SIG-M5 treated with dmso at 0.1 percent for 504 hours (cell line): ENCODE measurements at regions not wholly inside any gene's neighbourhood (a gene's known extent, or its start where the extent isn't known, plus 50 kb on each side); places are given as distances from the start of the nearest gene placed in this dataset.

ENCODE experiments used
- DNase-seq: peaks from one replicate; lab custom pipeline; 2025; ENCODE audit not compliant: unreplicated experiment; lab: John Stamatoyannopoulos, UW

DNA sequence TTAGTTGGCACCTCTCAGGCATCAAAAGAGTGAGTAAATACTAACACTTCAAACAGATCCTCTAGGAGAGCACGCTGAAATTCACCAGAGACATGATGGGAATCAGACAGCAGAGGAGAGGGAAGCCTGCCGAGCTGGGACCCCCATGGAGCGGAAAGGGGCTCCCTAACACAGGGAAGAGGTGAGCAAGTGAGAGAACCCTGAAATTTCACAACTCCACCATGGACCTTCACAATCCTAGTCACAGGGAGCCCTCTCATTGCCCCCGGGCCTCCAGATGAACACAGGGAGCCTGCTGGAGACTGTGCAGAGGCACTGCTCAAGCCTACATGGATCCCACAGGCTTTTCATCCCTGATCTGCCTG, 59.2 kb upstream of the ANTXRL start:
- peak; percentile 11 for DNase-seq

DNA sequence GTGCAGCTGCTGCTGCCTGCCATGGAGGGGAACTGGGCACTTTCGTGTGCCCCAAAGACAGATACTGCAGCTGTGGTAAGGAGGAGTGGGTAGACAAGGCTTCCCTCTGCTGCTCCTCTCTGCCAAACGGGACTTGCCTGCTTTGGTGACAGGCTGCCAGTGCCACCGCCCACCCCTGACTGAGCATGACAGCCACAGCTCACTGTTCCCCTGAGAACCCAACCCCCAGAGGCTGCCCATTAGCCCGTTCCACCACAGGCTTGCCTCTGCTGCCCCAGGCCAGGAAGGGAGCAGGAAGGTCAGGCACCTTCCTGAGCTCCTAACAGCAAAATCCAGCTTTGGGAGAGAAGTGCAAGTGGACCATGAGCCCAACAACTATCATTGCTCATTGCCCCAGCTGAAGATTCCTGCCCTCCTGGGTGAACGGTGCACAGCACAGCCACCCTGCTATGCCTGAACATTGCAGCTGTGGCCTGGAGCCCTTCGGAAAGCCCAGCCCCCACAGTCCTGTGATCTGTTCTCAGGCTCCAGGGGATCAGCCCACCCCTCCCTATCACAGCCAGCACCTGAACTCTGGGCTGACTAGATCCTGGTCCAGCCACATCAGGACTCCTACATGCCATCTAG, 58.7 kb upstream of the ANTXRL start:
- no peak for DNase-seq

DNA sequence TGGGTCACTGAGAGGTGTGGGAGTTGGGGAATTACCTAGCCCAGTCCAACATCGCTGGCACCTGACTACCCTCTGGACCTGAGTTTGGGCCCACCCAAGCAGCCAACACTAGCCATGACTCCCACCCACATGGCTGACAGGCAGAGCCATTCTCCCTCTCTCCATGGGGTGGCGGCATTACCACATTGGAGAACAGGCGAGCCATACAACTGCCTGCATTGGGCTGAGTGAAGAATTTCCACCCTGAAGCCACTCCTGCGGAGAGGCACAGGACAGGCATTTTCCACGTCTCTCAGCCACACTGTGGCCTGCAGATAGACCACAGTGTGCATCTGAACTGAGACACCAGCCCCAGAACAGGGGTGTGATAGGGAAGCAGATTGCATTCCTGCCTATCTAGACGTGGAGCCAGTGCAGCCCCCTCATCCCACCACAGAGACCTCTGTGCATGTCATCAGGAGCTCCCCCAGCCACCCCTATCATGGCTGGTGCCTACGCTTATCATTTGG, 58.2 kb upstream of the ANTXRL start:
- peak; percentile 66 for DNase-seq

DNA sequence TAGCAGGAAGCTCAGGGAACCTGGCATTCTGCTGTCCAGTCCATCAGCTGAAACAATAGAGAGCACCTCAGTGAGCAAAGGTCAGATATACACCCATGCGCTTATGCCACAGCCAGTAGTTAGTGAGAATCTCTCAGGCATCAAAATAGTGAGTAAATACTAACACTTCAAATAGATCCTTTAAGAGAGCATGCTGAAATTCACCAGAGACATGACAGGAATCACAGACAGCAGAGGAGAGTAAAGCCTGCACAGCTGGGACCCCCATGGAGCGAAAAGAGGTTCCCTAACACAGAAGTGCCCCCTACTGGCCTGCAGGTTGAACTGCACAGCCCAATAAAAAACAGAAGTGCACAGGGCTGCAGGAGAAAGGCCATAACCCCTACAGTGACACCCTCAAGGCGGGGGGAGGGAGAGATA, 57.6 kb upstream of the ANTXRL start:
- DNase-seq, result peak; percentile 70

- no peak for DNase-seq
Measured at GRCh38 chr10:46230615-46231014, 56.2 kb upstream of the ANTXRL start.

DNA sequence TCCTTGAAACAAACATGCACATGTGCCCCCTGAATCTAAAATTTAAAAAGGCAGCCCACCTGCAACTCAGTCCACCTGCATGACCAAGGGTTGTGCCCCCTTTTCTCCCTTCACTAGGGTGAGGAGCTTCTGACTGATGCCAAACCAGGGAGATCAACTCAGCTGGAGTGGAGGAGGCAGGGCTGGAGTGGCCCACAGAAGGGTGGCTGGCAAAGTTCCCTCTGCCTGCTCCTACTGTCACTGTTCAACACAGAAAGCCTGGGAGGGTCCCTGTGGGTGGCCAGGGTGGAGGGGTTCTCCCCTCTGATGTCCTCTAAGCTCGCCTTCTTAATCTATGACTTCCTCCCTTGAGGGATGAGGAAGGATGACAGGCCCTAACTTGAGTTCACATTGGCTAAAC, 55.7 kb upstream of the ANTXRL start:
- DNase-seq, result no peak

DNA sequence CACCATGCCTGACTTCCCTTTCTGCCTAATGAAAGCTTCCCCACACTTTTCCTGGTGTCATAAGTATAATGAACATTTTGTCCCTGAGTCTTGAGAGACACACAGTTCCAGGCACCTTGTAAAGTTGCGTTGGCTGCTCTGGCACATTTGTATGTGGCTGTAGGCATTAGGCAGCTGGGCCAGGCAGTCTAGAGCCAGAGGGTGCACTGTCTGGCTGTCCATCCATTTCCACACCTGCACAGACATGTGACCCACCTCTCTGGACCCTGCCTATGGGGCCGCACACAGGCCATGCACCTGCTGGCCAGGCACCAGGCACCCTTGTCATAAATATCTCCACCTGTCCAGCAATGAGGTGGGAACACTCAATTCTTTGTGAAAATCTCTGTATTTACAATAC, 54.7 kb upstream of the ANTXRL start:
- DNase-seq, result no peak

GRCh38 chr10:46232666-46233065, 54.1 kb upstream of the ANTXRL start:
- DNase-seq, result no peak

DNA sequence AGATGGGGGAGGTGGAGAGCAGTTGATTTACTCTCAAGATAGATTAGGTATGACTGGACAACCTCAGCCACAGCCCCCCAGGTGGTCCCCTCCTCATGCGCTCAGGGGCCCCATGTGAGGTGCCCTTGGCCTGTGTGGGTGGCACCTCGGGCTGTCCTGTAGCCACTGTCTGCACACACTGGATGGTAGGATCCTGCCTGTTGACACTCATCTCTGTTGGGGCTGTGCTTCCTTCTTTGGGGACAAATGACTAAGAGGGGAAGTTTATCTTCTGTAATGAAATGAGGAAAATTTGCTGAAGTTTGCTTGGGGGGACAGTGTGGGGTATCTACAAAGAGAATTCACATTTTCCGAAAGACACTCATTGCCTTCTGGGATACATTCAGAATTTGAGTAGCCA, 53.6 kb upstream of the ANTXRL start:
- no peak for DNase-seq

- DNase-seq, result no peak
Measured at GRCh38 chr10:46234026-46234425, 52.8 kb upstream of the ANTXRL start.

GRCh38 chr10:46234431-46235060, 52.3 kb upstream of the ANTXRL start:
- no peak for DNase-seq

GRCh38 chr10:46235705-46236545, 50.9 kb upstream of the ANTXRL start:
- no peak for DNase-seq

DNA sequence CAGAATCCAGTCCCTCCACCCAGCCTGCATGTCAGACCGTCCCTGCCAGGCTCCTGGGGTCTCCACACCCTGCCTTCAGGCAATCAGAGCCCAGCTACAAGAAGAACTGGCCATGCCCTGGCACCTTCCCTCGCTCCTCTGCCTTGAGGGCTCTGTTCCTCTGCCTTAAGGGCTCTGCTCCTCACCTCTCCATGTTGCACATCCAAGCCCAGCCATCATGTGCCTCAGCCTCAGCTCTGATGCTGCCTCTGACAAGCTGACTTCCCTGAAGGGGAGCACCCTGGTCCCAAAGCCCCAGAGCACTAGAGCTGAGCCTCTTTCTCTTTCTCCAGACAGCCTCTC, 50.3 kb upstream of the ANTXRL start:
- no peak for DNase-seq

DNA sequence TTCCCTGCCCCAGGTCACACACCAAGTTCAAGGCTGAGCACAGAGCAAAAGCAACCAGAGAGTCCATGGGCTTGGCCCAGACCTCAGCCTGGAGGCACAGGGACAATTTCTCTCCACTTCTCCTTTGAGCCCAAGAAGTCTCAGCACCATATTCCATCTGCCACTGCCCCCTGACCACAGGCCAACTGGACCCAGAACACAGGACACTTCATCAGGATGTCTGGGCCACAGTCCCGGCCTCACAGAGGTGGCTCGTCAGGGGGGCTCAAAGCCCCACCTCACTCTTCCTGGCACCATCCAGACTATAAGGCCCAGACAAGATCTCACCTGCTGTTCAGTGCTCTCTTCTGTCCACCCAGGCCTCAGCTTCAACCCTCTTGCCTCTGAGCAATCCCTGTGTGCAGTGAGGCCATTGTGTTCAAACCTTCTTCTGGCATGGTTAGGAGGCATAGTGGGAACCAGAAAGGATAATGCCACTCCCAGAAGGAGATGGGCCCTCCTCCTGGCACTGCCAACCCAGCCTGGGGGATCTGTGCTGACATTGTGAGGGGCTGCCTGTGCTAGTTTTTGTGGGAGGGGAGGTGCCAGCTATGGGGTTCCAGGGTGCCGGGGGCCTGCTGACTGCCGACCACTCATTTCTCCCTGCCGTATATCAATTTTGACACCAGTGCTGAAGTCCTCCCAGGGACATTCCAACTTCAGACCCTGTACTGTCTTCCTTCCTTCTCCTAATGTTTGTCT, 49.7 kb upstream of the ANTXRL start:
- DNase-seq, result no peak
